ENCODE measurements at regions not wholly inside any gene's neighbourhood (a gene's known extent, or its start where the extent isn't known, plus 50 kb on each side); places are given as distances from the start of the nearest gene placed in this dataset.

DNA sequence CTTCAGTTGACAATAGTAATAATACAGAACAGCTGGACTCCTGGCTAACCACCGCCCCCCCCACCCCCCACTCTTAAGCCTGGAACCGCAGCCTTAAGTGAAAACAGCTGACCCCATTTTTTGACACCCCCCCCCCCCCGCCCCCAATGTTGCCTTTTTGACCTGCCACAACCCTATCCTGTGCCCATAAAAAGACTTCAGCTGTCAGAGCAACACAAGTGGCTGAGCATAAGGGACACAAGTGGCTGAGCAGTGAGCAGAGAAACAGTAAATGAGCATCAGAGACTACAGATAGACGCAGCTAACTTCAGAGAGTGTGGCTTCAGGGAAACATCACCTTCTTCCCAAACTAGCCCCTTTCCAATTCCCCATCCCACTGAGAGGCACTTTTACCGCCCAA is 1493.8 kb downstream of the LRRC4C start:
- Histone ChIP-seq H3K9me3 (ENCODE audit: insufficient read depth, low read depth, low read length) (no peaks in the 10 kb centered on the region), H4K20me1 (ENCODE audit: insufficient read depth, low read length) (no peaks in the 10 kb centered on the region), H3K9ac (ENCODE audit: low read length) (no peak overlapping the region), H3K4me1 (ENCODE audit: insufficient read depth, low read length) (no peaks in the 10 kb centered on the region), H3K79me2 (ENCODE audit: insufficient read depth, low read length) (no peaks in the 10 kb centered on the region), H2AFZ (ENCODE audit: low read depth, low read length) (no peak overlapping the region), H3K27ac (ENCODE audit: low read depth, low read length) (no peak overlapping the region), H3K36me3 (ENCODE audit: insufficient read depth, low read length) (no peaks in the 10 kb centered on the region), H3K4me3 (ENCODE audit: insufficient read depth, low read depth, low read length) (no peak overlapping the region), H3K4me2 (ENCODE audit: low read length) (no peak overlapping the region), H3K27me3 (ENCODE audit: insufficient read depth, low read length) (no peaks in the 10 kb centered on the region)
- Mint-ChIP-seq H3K27ac (ENCODE audit: unreplicated experiment) (no peak overlapping the region), H3K4me1 (ENCODE audit: low read depth, unreplicated experiment) (no peaks in the 10 kb centered on the region), H3K36me3 (ENCODE audit: low read depth, unreplicated experiment) (no peaks in the 10 kb centered on the region), H3K9me3 (ENCODE audit: unreplicated experiment) (no peaks in the 10 kb centered on the region), H3K4me3 (ENCODE audit: unreplicated experiment) (no peak overlapping the region), H3K27me3 (ENCODE audit: low read depth, unreplicated experiment) (no peaks in the 10 kb centered on the region)
- FAIRE-seq (no peak), DNase-seq (ENCODE audit: low read depth) (no peak)
- no peak for TF ChIP-seq EZH2 (IDR thresholded peaks at IDR 0.05; ENCODE audit: insufficient read depth, low read length)
- TF ChIP-seq, protein P1, sequence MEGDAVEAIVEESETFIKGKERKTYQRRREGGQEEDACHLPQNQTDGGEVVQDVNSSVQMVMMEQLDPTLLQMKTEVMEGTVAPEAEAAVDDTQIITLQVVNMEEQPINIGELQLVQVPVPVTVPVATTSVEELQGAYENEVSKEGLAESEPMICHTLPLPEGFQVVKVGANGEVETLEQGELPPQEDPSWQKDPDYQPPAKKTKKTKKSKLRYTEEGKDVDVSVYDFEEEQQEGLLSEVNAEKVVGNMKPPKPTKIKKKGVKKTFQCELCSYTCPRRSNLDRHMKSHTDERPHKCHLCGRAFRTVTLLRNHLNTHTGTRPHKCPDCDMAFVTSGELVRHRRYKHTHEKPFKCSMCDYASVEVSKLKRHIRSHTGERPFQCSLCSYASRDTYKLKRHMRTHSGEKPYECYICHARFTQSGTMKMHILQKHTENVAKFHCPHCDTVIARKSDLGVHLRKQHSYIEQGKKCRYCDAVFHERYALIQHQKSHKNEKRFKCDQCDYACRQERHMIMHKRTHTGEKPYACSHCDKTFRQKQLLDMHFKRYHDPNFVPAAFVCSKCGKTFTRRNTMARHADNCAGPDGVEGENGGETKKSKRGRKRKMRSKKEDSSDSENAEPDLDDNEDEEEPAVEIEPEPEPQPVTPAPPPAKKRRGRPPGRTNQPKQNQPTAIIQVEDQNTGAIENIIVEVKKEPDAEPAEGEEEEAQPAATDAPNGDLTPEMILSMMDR (IDR thresholded peaks at IDR 0.05; ENCODE audit: insufficient read depth, low read depth, low read length) = no peak

DNA sequence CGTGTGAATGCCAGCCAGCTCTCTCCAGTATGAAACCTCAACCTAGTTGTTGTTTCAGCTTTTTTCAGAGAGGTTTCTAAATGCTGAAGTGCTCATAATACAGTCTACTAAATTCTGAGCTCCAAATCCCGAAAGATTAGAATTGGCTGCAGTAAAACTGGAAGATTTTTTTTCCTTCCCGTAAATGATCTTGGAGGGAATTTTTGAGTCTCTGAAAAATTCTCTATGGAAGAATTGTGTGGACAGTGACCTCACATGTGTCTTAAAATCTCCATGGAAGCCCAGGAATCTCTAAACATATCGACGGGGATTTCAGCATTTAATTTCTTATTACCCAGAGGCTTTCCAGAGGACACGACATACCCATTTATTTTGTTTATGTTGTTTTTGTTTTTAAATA is 1499.2 kb downstream of the LRRC4C start:
- no peaks in the 10 kb centered on the region for H3K4me1 ChIP-seq (ENCODE audit: insufficient read depth, low read length)
- FAIRE-seq (no peak), DNase-seq (ENCODE audit: low read depth) (no peak)
- no peaks in the 10 kb centered on the region for H3K9me3 ChIP-seq (ENCODE audit: insufficient read depth, low read depth, low read length)
- no peaks in the 10 kb centered on the region for H3K27me3 ChIP-seq (ENCODE audit: insufficient read depth, low read length)
- no peaks in the 10 kb centered on the region for H3K36me3 ChIP-seq (ENCODE audit: insufficient read depth, low read length)
- no peaks in the 10 kb centered on the region for H3K27me3 Mint-ChIP-seq (ENCODE audit: low read depth, unreplicated experiment)
- H3K4me1 Mint-ChIP-seq (ENCODE audit: low read depth, unreplicated experiment) = no peaks in the 10 kb centered on the region
- H3K9ac ChIP-seq (ENCODE audit: low read length) = no peak overlapping the region
- H3K9me3 Mint-ChIP-seq (ENCODE audit: unreplicated experiment) = no peaks in the 10 kb centered on the region
- no peak overlapping the region for H3K4me3 ChIP-seq (ENCODE audit: insufficient read depth, low read depth, low read length)
- no peaks in the 10 kb centered on the region for H3K36me3 Mint-ChIP-seq (ENCODE audit: low read depth, unreplicated experiment)
- no peaks in the 10 kb centered on the region for H3K79me2 ChIP-seq (ENCODE audit: insufficient read depth, low read length)
- no peak overlapping the region for H3K4me3 Mint-ChIP-seq (ENCODE audit: unreplicated experiment)
- H3K27ac Mint-ChIP-seq (ENCODE audit: unreplicated experiment) = no peak overlapping the region
- no peak overlapping the region for H3K27ac ChIP-seq (ENCODE audit: low read depth, low read length)
- no peak overlapping the region for H2AFZ ChIP-seq (ENCODE audit: low read depth, low read length)
- no peaks in the 10 kb centered on the region for H4K20me1 ChIP-seq (ENCODE audit: insufficient read depth, low read length)
- H3K4me2 ChIP-seq (ENCODE audit: low read length) = no peak overlapping the region
- no peak for TF ChIP-seq EZH2 (IDR thresholded peaks at IDR 0.05; ENCODE audit: insufficient read depth, low read length)
- TF ChIP-seq, protein P1 (IDR thresholded peaks at IDR 0.05; ENCODE audit: insufficient read depth, low read depth, low read length) = no peak

DNA sequence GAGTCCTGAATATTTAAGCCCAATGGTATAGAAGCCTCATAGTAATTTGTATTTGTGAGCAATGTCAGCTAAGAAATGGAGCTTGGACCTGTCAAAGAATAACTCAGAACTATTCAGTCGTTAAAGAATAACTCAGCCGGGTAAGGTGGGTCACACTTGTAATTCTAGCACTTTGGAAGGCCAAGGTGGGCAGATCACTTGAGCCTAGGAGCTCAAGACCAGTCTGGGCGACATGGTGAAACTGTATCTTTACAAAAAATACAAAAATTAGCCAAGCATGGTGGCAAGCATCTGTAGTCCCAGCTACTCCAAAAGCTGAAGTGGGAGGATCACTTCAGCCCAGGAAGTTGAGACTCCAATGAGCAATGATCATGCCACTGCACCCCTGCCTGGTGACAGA is 1526.5 kb downstream of the LRRC4C start:
- FAIRE-seq = no peak
- no peaks in the 10 kb centered on the region for H3K4me1 ChIP-seq (ENCODE audit: insufficient read depth, low read length)
- H3K27me3 Mint-ChIP-seq (ENCODE audit: low read depth, unreplicated experiment) = no peaks in the 10 kb centered on the region

More for the DNA sequence above, 1526.5 kb downstream of the LRRC4C start:
- Mint-ChIP-seq H3K4me1 (ENCODE audit: low read depth, unreplicated experiment) (no peaks in the 10 kb centered on the region), H3K27ac (ENCODE audit: unreplicated experiment) (no peak overlapping the region), H3K9me3 (ENCODE audit: unreplicated experiment) (peaks cover 8% of the 10 kb centered on the region), H3K4me3 (ENCODE audit: unreplicated experiment) (no peak overlapping the region), H3K36me3 (ENCODE audit: low read depth, unreplicated experiment) (no peaks in the 10 kb centered on the region)
- no peak overlapping the region for H3K4me3 ChIP-seq (ENCODE audit: insufficient read depth, low read depth, low read length)
- H3K36me3 ChIP-seq (ENCODE audit: insufficient read depth, low read length) = no peaks in the 10 kb centered on the region
- DNase-seq (ENCODE audit: low read depth) = no peak
- TF ChIP-seq EZH2 (IDR thresholded peaks at IDR 0.05; ENCODE audit: insufficient read depth, low read length) = no peak
- TF ChIP-seq, protein P1 (IDR thresholded peaks at IDR 0.05; ENCODE audit: insufficient read depth, low read depth, low read length) = no peak
- H2AFZ ChIP-seq (ENCODE audit: low read depth, low read length) = no peak overlapping the region
- H3K9me3 ChIP-seq (ENCODE audit: insufficient read depth, low read depth, low read length) = peaks cover 2% of the 10 kb centered on the region
- H3K79me2 ChIP-seq (ENCODE audit: insufficient read depth, low read length) = no peaks in the 10 kb centered on the region
- no peaks in the 10 kb centered on the region for H3K27me3 ChIP-seq (ENCODE audit: insufficient read depth, low read length)
- no peak overlapping the region for H3K27ac ChIP-seq (ENCODE audit: low read depth, low read length)
- H3K9ac ChIP-seq (ENCODE audit: low read length) = no peak overlapping the region
- no peak overlapping the region for H3K4me2 ChIP-seq (ENCODE audit: low read length)
- H4K20me1 ChIP-seq (ENCODE audit: insufficient read depth, low read length) = no peaks in the 10 kb centered on the region
